MCF 10A (cell line): ENCODE measurements at regions not wholly inside any gene's neighbourhood (a gene's known extent, or its start where the extent isn't known, plus 50 kb on each side); places are given as distances from the start of the nearest gene placed in this dataset.

Source experiments
- BruUV-seq: library from RNA; stranded (reverse); fragments of 400-500 nt; replicated peaks from 2 replicates; lab custom pipeline; 2021; lab: Mats Ljungman, UMichigan
- CTCF ChIA-PET: fragments of 300-600 bp; sonication (Branson Sonifier 250); formaldehyde crosslinking; extraction: SDS; loops from one replicate; lab custom pipeline; 2021; ENCODE audit warnings: antibody characterized with exemption, inconsistent platforms; lab: Yijun Ruan, JAX
- POLR2A ChIA-PET: fragments of 300-600, 350-650 bp; sonication (Branson Sonifier 250); formaldehyde crosslinking; extraction: SDS; loops from one replicate; lab custom pipeline; 2020; ENCODE audit warnings: antibody characterized with exemption, inconsistent platforms; lab: Yijun Ruan, JAX
- DNase-seq: peaks from one replicate; pipeline ENCODE4 v3.0.0-alpha.2; 2018; ENCODE audit not compliant: unreplicated experiment
- H3K27ac Mint-ChIP-seq: one replicate; pipeline ENCODE4 v1.8.0; 2022; ENCODE audit warnings: mild to moderate bottlenecking, low read depth, mixed read lengths; ENCODE audit not compliant: unreplicated experiment
- H3K27me3 Mint-ChIP-seq: one replicate; pipeline ENCODE4 v1.8.0; 2022; ENCODE audit warnings: mixed read lengths; ENCODE audit not compliant: insufficient read depth, unreplicated experiment
- H3K36me3 Mint-ChIP-seq: one replicate; pipeline ENCODE4 v1.8.0; 2022; ENCODE audit warnings: mild to moderate bottlenecking, moderate library complexity, mixed read lengths; ENCODE audit not compliant: insufficient read depth, unreplicated experiment
- H3K4me1 Mint-ChIP-seq: one replicate; pipeline ENCODE4 v1.8.0; 2022; ENCODE audit warnings: mixed read lengths; ENCODE audit not compliant: insufficient read depth, unreplicated experiment
- H3K4me3 Mint-ChIP-seq: one replicate; pipeline ENCODE4 v1.8.0; 2022; ENCODE audit warnings: mild to moderate bottlenecking, moderate library complexity, mixed read lengths; ENCODE audit not compliant: unreplicated experiment
- H3K9me3 Mint-ChIP-seq: one replicate; pipeline ENCODE4 v1.8.0; 2022; ENCODE audit warnings: mixed read lengths; ENCODE audit not compliant: unreplicated experiment
- intact Hi-C: fragments of 100-400 bp; cut with micrococcal nuclease; formaldehyde crosslinking; loops from 2 replicates; pipeline ENCODE4 v1.14.1; 2022
- TF ChIP-seq, protein P1 (sequence below): fragments of 200-600 bp; IDR thresholded peaks from one replicate; pipeline ENCODE4 v1.8.0; 2022; ENCODE audit warnings: antibody characterized with exemption, mild to moderate bottlenecking; ENCODE audit not compliant: unreplicated experiment

DNA sequence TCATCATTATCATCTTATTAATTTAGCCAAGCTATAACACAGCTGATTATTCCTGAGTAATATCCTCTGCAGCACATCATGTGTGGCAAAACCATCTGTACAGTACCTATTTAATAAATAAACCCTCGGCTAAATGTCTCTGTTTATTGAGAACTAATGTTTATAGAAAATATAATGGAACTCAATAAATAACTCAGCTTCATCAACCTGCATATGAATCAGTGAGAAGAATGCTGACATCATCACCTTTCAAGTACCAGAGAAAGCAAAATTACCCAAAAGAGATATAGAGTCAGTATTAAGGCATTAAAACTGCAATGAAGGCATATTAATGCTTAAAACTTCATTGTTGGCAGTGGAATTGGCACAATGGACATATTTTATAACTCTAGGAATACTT is 558.3 kb downstream of the PLCL1 start:
- no TSS peak for BruUV-seq
- no peak overlapping the region for H3K4me3 Mint-ChIP-seq
- no peak overlapping the region for H3K27ac Mint-ChIP-seq
- H3K9me3 Mint-ChIP-seq: no peaks in the 10 kb centered on the region
- TF ChIP-seq, protein P1, sequence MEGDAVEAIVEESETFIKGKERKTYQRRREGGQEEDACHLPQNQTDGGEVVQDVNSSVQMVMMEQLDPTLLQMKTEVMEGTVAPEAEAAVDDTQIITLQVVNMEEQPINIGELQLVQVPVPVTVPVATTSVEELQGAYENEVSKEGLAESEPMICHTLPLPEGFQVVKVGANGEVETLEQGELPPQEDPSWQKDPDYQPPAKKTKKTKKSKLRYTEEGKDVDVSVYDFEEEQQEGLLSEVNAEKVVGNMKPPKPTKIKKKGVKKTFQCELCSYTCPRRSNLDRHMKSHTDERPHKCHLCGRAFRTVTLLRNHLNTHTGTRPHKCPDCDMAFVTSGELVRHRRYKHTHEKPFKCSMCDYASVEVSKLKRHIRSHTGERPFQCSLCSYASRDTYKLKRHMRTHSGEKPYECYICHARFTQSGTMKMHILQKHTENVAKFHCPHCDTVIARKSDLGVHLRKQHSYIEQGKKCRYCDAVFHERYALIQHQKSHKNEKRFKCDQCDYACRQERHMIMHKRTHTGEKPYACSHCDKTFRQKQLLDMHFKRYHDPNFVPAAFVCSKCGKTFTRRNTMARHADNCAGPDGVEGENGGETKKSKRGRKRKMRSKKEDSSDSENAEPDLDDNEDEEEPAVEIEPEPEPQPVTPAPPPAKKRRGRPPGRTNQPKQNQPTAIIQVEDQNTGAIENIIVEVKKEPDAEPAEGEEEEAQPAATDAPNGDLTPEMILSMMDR: no peak
- ChIA-PET POLR2A (no interaction called here), CTCF (no interaction called here)
- no peaks in the 10 kb centered on the region for H3K36me3 Mint-ChIP-seq
- H3K27me3 Mint-ChIP-seq: peaks cover 97% of the 10 kb centered on the region
- no peak for DNase-seq
- no peaks in the 10 kb centered on the region for H3K4me1 Mint-ChIP-seq
- intact Hi-C loops: no loop called here

DNA sequence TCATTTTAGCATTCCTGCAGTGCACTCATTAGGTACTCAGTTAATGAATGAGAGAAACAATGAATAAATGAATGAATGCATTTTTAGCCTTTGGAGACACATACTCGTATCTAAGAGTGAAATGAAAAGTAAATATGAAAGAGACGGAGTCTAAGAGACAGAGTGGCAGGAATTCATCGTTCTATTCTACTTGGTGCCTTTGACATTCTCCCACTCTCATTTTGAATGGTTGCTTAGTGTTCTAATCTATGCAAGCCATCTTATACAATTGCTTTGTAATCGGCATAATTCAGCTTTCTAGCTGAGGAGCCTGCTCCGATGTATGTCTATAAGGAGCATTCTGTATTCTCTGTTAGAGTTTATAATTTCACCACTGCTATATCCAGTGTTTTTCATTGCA is 554.9 kb downstream of the PLCL1 start:
- no peak for DNase-seq
- CTCF ChIA-PET: no interaction called here
- Mint-ChIP-seq H3K4me1 (no peaks in the 10 kb centered on the region), H3K27me3 (peaks cover 99% of the 10 kb centered on the region), H3K36me3 (no peaks in the 10 kb centered on the region), H3K4me3 (no peak overlapping the region), H3K27ac (no peak overlapping the region), H3K9me3 (no peaks in the 10 kb centered on the region)
- intact Hi-C loops: no loop called here
- no TSS peak for BruUV-seq
- TF ChIP-seq, protein P1: no peak
- POLR2A ChIA-PET: no interaction called here

DNA sequence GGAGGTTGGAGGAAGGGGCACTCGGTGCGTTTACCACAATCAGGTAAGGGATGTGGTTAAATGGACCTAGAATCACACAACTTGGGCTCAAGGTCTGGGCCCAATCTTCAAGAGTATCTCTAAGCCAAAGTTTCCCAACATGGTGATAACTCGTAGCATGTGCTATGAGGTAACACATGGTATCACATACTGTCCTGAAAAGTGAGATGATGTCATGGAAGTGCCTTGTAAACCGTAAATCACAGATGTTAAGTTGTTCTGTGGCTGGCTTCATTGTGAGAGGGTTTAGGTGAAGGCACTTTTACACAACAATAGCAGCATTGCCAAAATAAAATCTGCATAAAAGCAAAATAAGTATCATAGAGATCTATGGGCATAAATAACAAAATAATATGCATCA is 551.8 kb downstream of the PLCL1 start:
- DNase-seq: no peak
- peaks cover 100% of the 10 kb centered on the region for H3K27me3 Mint-ChIP-seq
- no peaks in the 10 kb centered on the region for H3K4me1 Mint-ChIP-seq
- intact Hi-C loops: no loop called here
- TF ChIP-seq, protein P1: no peak
- no peaks in the 10 kb centered on the region for H3K36me3 Mint-ChIP-seq
- CTCF ChIA-PET: no interaction called here
- H3K27ac Mint-ChIP-seq: no peak overlapping the region
- no peaks in the 10 kb centered on the region for H3K9me3 Mint-ChIP-seq
- no TSS peak for BruUV-seq
- POLR2A ChIA-PET: interaction anchor here (0.9 kb wide), 1 partner anchor 12 kb away, joined by 3 read pairs; no protein-coding TSS in a partner anchor
- H3K4me3 Mint-ChIP-seq: no peak overlapping the region

DNA sequence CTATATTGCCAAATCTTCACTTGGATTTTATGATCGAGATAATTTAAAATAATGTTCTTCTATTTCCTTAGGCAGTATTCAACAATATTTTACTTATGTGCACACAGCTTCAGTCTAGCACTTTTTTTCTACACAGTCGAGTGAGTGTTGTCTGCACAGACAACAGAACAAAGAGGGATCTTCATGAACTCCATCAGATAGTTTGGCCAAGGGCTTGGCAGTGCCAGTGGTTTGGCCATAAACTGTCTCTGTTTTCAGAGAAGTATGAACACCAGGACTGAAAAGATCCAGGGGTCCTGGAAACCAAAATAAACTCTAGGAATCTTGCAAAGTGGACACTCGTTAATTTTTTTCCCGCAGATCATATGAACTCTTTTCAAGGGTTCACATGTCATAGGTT is 547.3 kb downstream of the PLCL1 start:
- DNase-seq: no peak
- no peaks in the 10 kb centered on the region for H3K36me3 Mint-ChIP-seq
- intact Hi-C loops: no loop called here
- no peaks in the 10 kb centered on the region for H3K4me1 Mint-ChIP-seq
- no peak overlapping the region for H3K27ac Mint-ChIP-seq
- H3K9me3 Mint-ChIP-seq: no peaks in the 10 kb centered on the region
- no TSS peak for BruUV-seq
- no peak overlapping the region for H3K4me3 Mint-ChIP-seq
- H3K27me3 Mint-ChIP-seq: peaks cover 88% of the 10 kb centered on the region
- ChIA-PET POLR2A (interaction anchor here (0.6 kb wide), 1 partner anchor 47 kb away, joined by 3 read pairs; no protein-coding TSS in a partner anchor), CTCF (interaction anchor here (0.9 kb wide), 1 partner anchor 206 kb away, joined by 3 read pairs; no protein-coding TSS in a partner anchor)
- TF ChIP-seq, protein P1: no peak
